IMR-90 (cell line): ENCODE measurements at regions not wholly inside any gene's neighbourhood (a gene's known extent, or its start where the extent isn't known, plus 50 kb on each side); places are given as distances from the start of the nearest gene placed in this dataset.

Experiments used
- ATAC-seq: fragments of 200-7000 bp; cut with Tn5 transposase; 2 replicates; pipeline ENCODE4 v1.9.1; 2020; ENCODE audit warnings: low read depth, mild to moderate bottlenecking, moderate library complexity
- BruUV-seq: library from RNA; stranded (reverse); fragments of 400-500 nt; replicated peaks from 2 replicates; lab custom pipeline; 2021; lab: Mats Ljungman, UMichigan
- CTCF ChIA-PET: fragments of 300-600 bp; formaldehyde crosslinking; extraction: SDS; loops from one replicate; lab custom pipeline; 2021; ENCODE audit warnings: antibody characterized with exemption; lab: Yijun Ruan, JAX
- POLR2A ChIA-PET: fragments of 300-600 bp; sonication (Branson Sonifier 250); formaldehyde crosslinking; loops from one replicate; lab custom pipeline; 2022; ENCODE audit warnings: antibody characterized with exemption; ENCODE audit not compliant: unreplicated experiment; lab: Charles Lee
- DNase-seq: peaks from one replicate; pipeline ENCODE4 v3.0.0; 2013
- H2AFZ ChIP-seq: replicated peaks from 2 replicates; pipeline ENCODE3; 2013; ENCODE audit warnings: low read length, mild to moderate bottlenecking; ENCODE audit not compliant: poor library complexity
- H2AK5ac ChIP-seq: 2 replicates; pipeline ENCODE4 v1.6.1; 2013; ENCODE audit warnings: low read depth, low read length, inconsistent platforms
- H2AK9ac ChIP-seq: replicated peaks from 2 replicates; pipeline ENCODE3; 2013; ENCODE audit warnings: mild to moderate bottlenecking, low read depth, low read length, moderate library complexity; ENCODE audit not compliant: poor library complexity
- H2BK120ac ChIP-seq: 2 replicates; pipeline ENCODE4 v1.6.1; 2013; ENCODE audit warnings: low read depth, low read length, inconsistent platforms
- H2BK15ac ChIP-seq: 3 replicates; pipeline ENCODE4 v1.6.1; 2013; ENCODE audit warnings: low read depth, low read length, inconsistent platforms
- H2BK20ac ChIP-seq: 2 replicates; pipeline ENCODE4 v1.6.1; 2013; ENCODE audit warnings: low read depth, mild to moderate bottlenecking, inconsistent platforms, low read length, moderate library complexity
- H2BK5ac ChIP-seq: 2 replicates; pipeline ENCODE4 v1.6.1; 2013; ENCODE audit warnings: mild to moderate bottlenecking, low read depth, low read length, inconsistent platforms; ENCODE audit not compliant: poor library complexity, severe bottlenecking
- H3K14ac ChIP-seq: replicated peaks from 2 replicates; pipeline ENCODE4 v1.6.1; 2013; ENCODE audit warnings: low read depth, low read length, inconsistent platforms
- H3K18ac ChIP-seq: 2 replicates; pipeline ENCODE4 v1.6.1; 2013; ENCODE audit warnings: low read depth, low read length, control low read depth
- H3K23ac ChIP-seq: 2 replicates; pipeline ENCODE4 v1.6.1; 2013; ENCODE audit warnings: low read depth, low read length, inconsistent platforms
- H3K27ac ChIP-seq: 2 replicates; pipeline ENCODE4 v1.5.1; 2013; ENCODE audit warnings: mild to moderate bottlenecking, control low read depth, low read length; ENCODE audit not compliant: insufficient read depth
- H3K27me3 ChIP-seq: 2 replicates; pipeline ENCODE4 v1.6.1; 2013; ENCODE audit warnings: low read length; ENCODE audit not compliant: control insufficient read depth, insufficient read depth
- H3K36me3 ChIP-seq: 2 replicates; pipeline ENCODE4 v1.6.1; 2013; ENCODE audit warnings: low read length, mixed read lengths; ENCODE audit not compliant: control insufficient read depth, insufficient read depth
- H3K4ac ChIP-seq: 2 replicates; pipeline ENCODE4 v1.6.1; 2013; ENCODE audit warnings: low read depth, low read length, inconsistent platforms
- H3K4me1 ChIP-seq: 2 replicates; pipeline ENCODE4 v1.6.1; 2013; ENCODE audit warnings: low read length, mixed read lengths; ENCODE audit not compliant: control insufficient read depth, insufficient read depth
- H3K4me2 ChIP-seq: 2 replicates; pipeline ENCODE4 v1.6.1; 2013; ENCODE audit warnings: low read depth, mild to moderate bottlenecking, control low read depth, low read length, moderate library complexity
- H3K4me3 ChIP-seq: 2 replicates; pipeline ENCODE4 v1.5.1; 2013; ENCODE audit warnings: low read depth, mild to moderate bottlenecking, control low read depth, low read length, moderate library complexity; ENCODE audit not compliant: insufficient read depth
- H3K56ac ChIP-seq: 2 replicates; pipeline ENCODE4 v1.6.1; 2013; ENCODE audit warnings: low read length, inconsistent platforms; ENCODE audit not compliant: insufficient read depth; ENCODE audit errors: extremely low read depth
- H3K79me1 ChIP-seq, 2 experiments: 2 replicates each; pipeline ENCODE4 v1.6.1; 2013; ENCODE audit warnings: low read length in 2 of 2, inconsistent platforms in 1 of 2, low read depth in 1 of 2
- H3K9ac ChIP-seq: 2 replicates; pipeline ENCODE4 v1.6.1; 2013; ENCODE audit warnings: low read depth, low read length, control low read depth
- H3K9me1 ChIP-seq: 2 replicates; pipeline ENCODE4 v1.6.1; 2013; ENCODE audit warnings: low read length, inconsistent platforms; ENCODE audit not compliant: insufficient read depth
- H3K9me3 ChIP-seq: 2 replicates; pipeline ENCODE4 v1.6.1; 2013; ENCODE audit warnings: low read length; ENCODE audit not compliant: control insufficient read depth, insufficient read depth
- H4K20me1 ChIP-seq: 2 replicates; pipeline ENCODE4 v1.6.1; 2013; ENCODE audit warnings: low read length, inconsistent platforms; ENCODE audit not compliant: insufficient read depth
- H4K5ac ChIP-seq: 2 replicates; pipeline ENCODE4 v1.6.1; 2013; ENCODE audit warnings: mild to moderate bottlenecking, low read depth, low read length, control low read depth
- H4K8ac ChIP-seq, 2 experiments: 2 replicates each; pipeline ENCODE4 v1.6.1; 2013; ENCODE audit warnings: low read depth in 2 of 2, low read length in 2 of 2, control low read depth in 1 of 2, inconsistent platforms in 1 of 2
- H4K91ac ChIP-seq: 2 replicates; pipeline ENCODE4 v1.6.1; 2013; ENCODE audit warnings: low read depth, low read length, inconsistent platforms; ENCODE audit not compliant: insufficient read depth
- BHLHE40 ChIP-seq: fragments of 150-350 bp; IDR thresholded peaks from 2 replicates; pipeline ENCODE4 v1.6.1; 2016; ENCODE audit warnings: mild to moderate bottlenecking, low read depth, low read length
- CEBPB ChIP-seq: IDR thresholded peaks from 2 replicates; pipeline ENCODE4 v1.6.1; 2012; ENCODE audit warnings: low read depth, low read length, improper control_type of control experiment
- FOS ChIP-seq: fragments of 150-350 bp; IDR thresholded peaks from 2 replicates; pipeline ENCODE4 v1.6.1; 2016; ENCODE audit warnings: low read depth, low read length
- MAFK ChIP-seq: IDR thresholded peaks from 2 replicates; pipeline ENCODE4 v1.6.1; 2012; ENCODE audit warnings: low read depth, low read length, improper control_type of control experiment
- MXI1 ChIP-seq: IDR thresholded peaks from 2 replicates; pipeline ENCODE4 v1.6.1; 2012; ENCODE audit warnings: low read depth, mild to moderate bottlenecking, low read length, moderate library complexity, borderline replicate concordance
- NFE2L2 ChIP-seq: fragments of 150-350 bp; IDR thresholded peaks from 2 replicates; pipeline ENCODE4 v1.6.1; 2016; ENCODE audit warnings: low read depth, mild to moderate bottlenecking, low read length
- POLR2A ChIP-seq: IDR thresholded peaks from 2 replicates; pipeline ENCODE4 v1.6.1; 2012; ENCODE audit warnings: mild to moderate bottlenecking, low read depth, low read length
- RAD21 ChIP-seq: IDR thresholded peaks from 2 replicates; pipeline ENCODE4 v1.6.1; 2012; ENCODE audit warnings: low read length, improper control_type of control experiment
- RCOR1 ChIP-seq: IDR thresholded peaks from 2 replicates; pipeline ENCODE4 v1.6.1; 2012; ENCODE audit warnings: mild to moderate bottlenecking, low read length, improper control_type of control experiment; ENCODE audit not compliant: insufficient replicate concordance
- RFX5 ChIP-seq: IDR thresholded peaks from 2 replicates; pipeline ENCODE4 v1.8.0; 2012; ENCODE audit warnings: low read depth, mild to moderate bottlenecking, low read length, moderate library complexity
- SMC3 ChIP-seq: fragments of 150-350 bp; IDR thresholded peaks from 2 replicates; pipeline ENCODE4 v1.6.1; 2016; ENCODE audit warnings: low read depth, mild to moderate bottlenecking, antibody characterized with exemption, low read length, moderate library complexity
- WGBS, 2 experiments: methylation state at CpG; one replicate each; pipeline versions ENCODE4 v1.1.5 to v1.1.7; 2013; ENCODE audit warnings: missing lambda C conversion rate in 2 of 2; ENCODE audit not compliant: insufficient read length in 1 of 2; ENCODE audit errors: extremely low coverage in 2 of 2; 5-methylcytosine and 5-hydroxymethylcytosine counted together
- dilution Hi-C: fragments of 300-500 bp; cut with HindIII; formaldehyde crosslinking; loops from one replicate; pipeline ENCODE4 v1.14.3; 2018; ENCODE audit warnings: low sequenced_read_pairs; ENCODE audit not compliant: unreplicated experiment
- in situ Hi-C: fragments of 300-500 bp; cut with MboI; formaldehyde crosslinking; loops from 3 replicates; pipeline ENCODE4 v1.14.3; 2019; ENCODE audit warnings: low sequenced_read_pairs, inconsistent platforms, mixed read lengths
- intact Hi-C: fragments of 100-400 bp; cut with micrococcal nuclease; formaldehyde crosslinking; loops from 2 replicates; pipeline ENCODE4 v1.10.0; 2022
- TF ChIP-seq, protein P1 (sequence below): fragments of 150-350 bp; IDR thresholded peaks from 2 replicates; pipeline ENCODE4 v1.6.1; 2016; ENCODE audit warnings: low read depth, mild to moderate bottlenecking, low read length, moderate library complexity, borderline replicate concordance
- TF ChIP-seq, protein P2 (sequence below): conservative IDR thresholded peaks from 2 replicates; pipeline ENCODE4 v1.5.1; 2012; ENCODE audit warnings: mild to moderate bottlenecking, low read depth, low read length, improper control_type of control experiment

DNA sequence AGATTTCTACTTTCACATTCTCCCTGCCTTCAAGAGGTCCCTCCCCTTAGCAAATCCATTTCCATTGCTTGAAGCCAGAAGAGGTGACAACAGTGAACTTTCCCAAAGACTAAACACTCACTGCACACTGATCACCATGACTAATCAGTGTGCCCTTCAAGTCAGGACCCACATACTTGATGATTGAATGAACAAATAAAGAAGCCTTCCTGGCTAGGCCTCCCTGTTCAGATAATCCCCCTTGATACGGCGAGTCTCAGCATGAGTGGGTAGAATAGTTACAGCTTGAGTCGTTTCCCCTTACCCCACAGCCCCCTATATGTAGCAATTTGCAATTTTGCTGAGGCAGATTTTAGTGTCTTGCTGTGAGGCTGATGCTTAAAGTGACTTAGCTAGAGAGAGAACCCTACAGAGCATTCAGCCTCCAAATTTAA, 102.2 kb downstream of the UNC5CL start:
- H2AFZ ChIP-seq = peak overlapping the region; percentile 15
- H3K9ac ChIP-seq = no peak overlapping the region
- H3K79me1 ChIP-seq = peaks cover 0 to 3% of the 10 kb centered on the region in 2 experiments; a peak in 1 of 4 replicates
- H2BK5ac ChIP-seq = peak overlapping the region; percentile 90
- peak overlapping the region; percentile 13; the same call in 1 of the 2 replicates for H3K18ac ChIP-seq
- H3K27me3 ChIP-seq = no peaks in the 10 kb centered on the region
- H2BK20ac ChIP-seq = peak overlapping the region; percentile 82
- peak overlapping the region; percentile 17 for H3K4me2 ChIP-seq
- H3K9me1 ChIP-seq = peaks cover 25% of the 10 kb centered on the region
- intact Hi-C loops (no loop called here), in situ Hi-C loops (no loop called here), dilution Hi-C loops (no loop called here)
- H4K5ac ChIP-seq = peak overlapping the region; percentile 33; the same call in 1 of the 2 replicates
- H3K4ac ChIP-seq = peak overlapping the region; percentile 79
- peak overlapping the region; percentile 77 for H2BK120ac ChIP-seq
- no peaks in the 10 kb centered on the region for H3K36me3 ChIP-seq
- TF ChIP-seq SMC3 (no peak), MAFK (peak; percentile 82), POLR2A (no peak), BHLHE40 (peak; percentile 73), RAD21 (no peak), FOS (peak; percentile 68), RCOR1 (no peak), NFE2L2 (peak; percentile 64; the same call in 1 of the 2 replicates), MXI1 (no peak), CEBPB (peak; percentile 88), RFX5 (no peak)
- TF ChIP-seq, protein P1, sequence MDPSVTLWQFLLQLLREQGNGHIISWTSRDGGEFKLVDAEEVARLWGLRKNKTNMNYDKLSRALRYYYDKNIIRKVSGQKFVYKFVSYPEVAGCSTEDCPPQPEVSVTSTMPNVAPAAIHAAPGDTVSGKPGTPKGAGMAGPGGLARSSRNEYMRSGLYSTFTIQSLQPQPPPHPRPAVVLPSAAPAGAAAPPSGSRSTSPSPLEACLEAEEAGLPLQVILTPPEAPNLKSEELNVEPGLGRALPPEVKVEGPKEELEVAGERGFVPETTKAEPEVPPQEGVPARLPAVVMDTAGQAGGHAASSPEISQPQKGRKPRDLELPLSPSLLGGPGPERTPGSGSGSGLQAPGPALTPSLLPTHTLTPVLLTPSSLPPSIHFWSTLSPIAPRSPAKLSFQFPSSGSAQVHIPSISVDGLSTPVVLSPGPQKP = no peak
- TF ChIP-seq, protein P2, sequence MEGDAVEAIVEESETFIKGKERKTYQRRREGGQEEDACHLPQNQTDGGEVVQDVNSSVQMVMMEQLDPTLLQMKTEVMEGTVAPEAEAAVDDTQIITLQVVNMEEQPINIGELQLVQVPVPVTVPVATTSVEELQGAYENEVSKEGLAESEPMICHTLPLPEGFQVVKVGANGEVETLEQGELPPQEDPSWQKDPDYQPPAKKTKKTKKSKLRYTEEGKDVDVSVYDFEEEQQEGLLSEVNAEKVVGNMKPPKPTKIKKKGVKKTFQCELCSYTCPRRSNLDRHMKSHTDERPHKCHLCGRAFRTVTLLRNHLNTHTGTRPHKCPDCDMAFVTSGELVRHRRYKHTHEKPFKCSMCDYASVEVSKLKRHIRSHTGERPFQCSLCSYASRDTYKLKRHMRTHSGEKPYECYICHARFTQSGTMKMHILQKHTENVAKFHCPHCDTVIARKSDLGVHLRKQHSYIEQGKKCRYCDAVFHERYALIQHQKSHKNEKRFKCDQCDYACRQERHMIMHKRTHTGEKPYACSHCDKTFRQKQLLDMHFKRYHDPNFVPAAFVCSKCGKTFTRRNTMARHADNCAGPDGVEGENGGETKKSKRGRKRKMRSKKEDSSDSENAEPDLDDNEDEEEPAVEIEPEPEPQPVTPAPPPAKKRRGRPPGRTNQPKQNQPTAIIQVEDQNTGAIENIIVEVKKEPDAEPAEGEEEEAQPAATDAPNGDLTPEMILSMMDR = no peak
- peak overlapping the region; percentile 32; the same call in 1 of the 2 replicates for H2AK5ac ChIP-seq
- H3K56ac ChIP-seq = peak overlapping the region; percentile 60
- H3K14ac ChIP-seq = peak overlapping the region; percentile 65
- H3K4me1 ChIP-seq = peaks cover 23% of the 10 kb centered on the region
- 0 out of 2 replicates have a peak overlapping the region, but pooled peaks have one; percentile 43 for H3K23ac ChIP-seq
- ATAC-seq (peak; percentile 72), DNase-seq (peak; percentile 95)
- ChIA-PET CTCF (interaction anchor here (1.1 to 1.6 kb wide), 4 partner anchors 15 to 91 kb away, joined by 3 to 4 read pairs (median 3); no protein-coding TSS in a partner anchor), POLR2A (no interaction called here)
- BruUV-seq = no TSS peak
- H3K9me3 ChIP-seq = no peaks in the 10 kb centered on the region
- H4K20me1 ChIP-seq = no peaks in the 10 kb centered on the region
- no CpG with 5 or more reads among the region's 3 CpGs for WGBS, 2 experiments
- no peak overlapping the region for H3K4me3 ChIP-seq
- H2AK9ac ChIP-seq = peak overlapping the region; percentile 75
- peak overlapping the region in 1 of 2 experiments; percentile 78; a peak in 2 of 4 replicates for H4K8ac ChIP-seq
- peak overlapping the region; percentile 28; the same call in 1 of the 3 replicates for H2BK15ac ChIP-seq
- peak overlapping the region; percentile 30 for H3K27ac ChIP-seq
- H4K91ac ChIP-seq = peak overlapping the region; percentile 72; the same call in 1 of the 2 replicates
